GM12878 (cell line): ENCODE measurements at regions not wholly inside any gene's neighbourhood (a gene's known extent, or its start where the extent isn't known, plus 50 kb on each side); places are given as distances from the start of the nearest gene placed in this dataset.

Experiments
- ATAC-seq: fragments of 200-7000 bp; cut with Tn5 transposase; 3 replicates; pipeline ENCODE4 v1.9.1; 2020; ENCODE audit warnings: mild to moderate bottlenecking, moderate library complexity
- BruUV-seq: library from RNA; stranded (reverse); fragments of 400-500 nt; replicated peaks from 2 replicates; lab custom pipeline; 2021; lab: Mats Ljungman, UMichigan
- CTCF ChIA-PET: fragments of 300-600 bp; sonication (Branson Sonifier 250); formaldehyde crosslinking; extraction: SDS; loops from one replicate; lab custom pipeline; 2021; ENCODE audit warnings: inconsistent platforms; lab: Yijun Ruan, JAX
- POLR2A ChIA-PET: fragments of 350-600 bp; formaldehyde crosslinking; extraction: SDS; loops from one replicate; lab custom pipeline; 2021; ENCODE audit warnings: inconsistent platforms; lab: Charles Lee
- RAD21 ChIA-PET: fragments of 300-600 bp; sonication (Branson Sonifier 250); formaldehyde crosslinking; loops from one replicate; lab custom pipeline; 2023; ENCODE audit warnings: antibody characterized with exemption; ENCODE audit not compliant: unreplicated experiment; lab: Charles Lee
- SMC1A ChIA-PET: fragments of 300-600 bp; sonication (Branson Sonifier 250); formaldehyde crosslinking; loops from one replicate; lab custom pipeline; 2023; ENCODE audit not compliant: unreplicated experiment, uncharacterized antibody; lab: Charles Lee
- DNase-seq: peaks from one replicate; pipeline ENCODE4 v3.0.0-alpha.2; 2011; ENCODE audit warnings: low read depth, low spot score
- FAIRE-seq: peaks from 3 replicates; lab custom pipeline; 2011; peaks lifted over from hg19 to GRCh38; lab: Jason Lieb, UNC
- H2AFZ ChIP-seq: 2 replicates; pipeline ENCODE4 v1.6.0; 2011; ENCODE audit warnings: low read depth, low read length, control low read depth; ENCODE audit not compliant: control insufficient read depth
- H3K27ac ChIP-seq: 2 replicates; pipeline ENCODE4 v1.5.1; 2011; ENCODE audit warnings: control low read depth; ENCODE audit not compliant: control insufficient read depth, insufficient read depth
- H3K27me3 ChIP-seq, 2 experiments: replicated peaks in 1 of 2; 2 replicates each; pipeline versions ENCODE4 v1.6.0 to v1.6.1; 2011; ENCODE audit warnings: low read length in 1 of 2; ENCODE audit not compliant: control insufficient read depth in 2 of 2, insufficient read depth in 2 of 2
- H3K36me3 ChIP-seq, 2 experiments: 2 replicates each; pipeline ENCODE4 v1.5.1; 2011; ENCODE audit warnings: low read length in 1 of 2; ENCODE audit not compliant: control insufficient read depth in 2 of 2, insufficient read depth in 2 of 2
- H3K4me1 ChIP-seq: 2 replicates; pipeline ENCODE4 v1.6.1; 2011; ENCODE audit warnings: mild to moderate bottlenecking, low read length, moderate library complexity, mixed read lengths; ENCODE audit not compliant: control insufficient read depth, insufficient read depth
- H3K4me2 ChIP-seq: 2 replicates; pipeline ENCODE4 v1.6.0; 2011; ENCODE audit warnings: control low read depth; ENCODE audit not compliant: control insufficient read depth, insufficient read depth
- H3K4me3 ChIP-seq: fragments of 200-600 bp; sonication (generic); 2 replicates; pipeline ENCODE4 v1.5.1; 2016
- H3K79me2 ChIP-seq: 2 replicates; pipeline ENCODE4 v1.6.0; 2011; ENCODE audit warnings: low read length; ENCODE audit not compliant: control insufficient read depth, insufficient read depth
- H3K9ac ChIP-seq: 2 replicates; pipeline ENCODE4 v1.8.0; 2011; ENCODE audit warnings: low read length, control low read depth, mixed read lengths; ENCODE audit not compliant: control insufficient read depth, insufficient read depth
- H3K9me3 ChIP-seq: replicated peaks from 3 replicates; pipeline ENCODE4 v1.5.1; 2011; ENCODE audit warnings: mild to moderate bottlenecking, low read length; ENCODE audit not compliant: control insufficient read depth, insufficient read depth
- H4K20me1 ChIP-seq: 2 replicates; pipeline ENCODE4 v1.6.0; 2011; ENCODE audit not compliant: control insufficient read depth, insufficient read depth
- E2F8 ChIP-seq: fragments of 450-650 bp; IDR thresholded peaks from 2 replicates; pipeline ENCODE4 v1.6.1; 2018; ENCODE audit warnings: mild to moderate bottlenecking, low read depth, moderate library complexity; ENCODE audit not compliant: partially characterized antibody
- EED ChIP-seq: sonication (generic); IDR thresholded peaks from 2 replicates; pipeline ENCODE4 v1.6.1; 2016; ENCODE audit warnings: antibody characterized with exemption, low read depth
- EGR1 ChIP-seq, 2 experiments: IDR thresholded peaks; 1 replicate in 1 of 2; 2 replicates in 1 of 2; pipeline ENCODE4 v1.6.1; 2011 to 2012; ENCODE audit warnings: low read depth in 2 of 2, low read length in 2 of 2, borderline replicate concordance in 1 of 2, mild to moderate bottlenecking in 1 of 2, moderate library complexity in 1 of 2
- FOS ChIP-seq: IDR thresholded peaks from 3 replicates; pipeline ENCODE4 v1.6.1; 2011; ENCODE audit warnings: borderline replicate concordance; ENCODE audit not compliant: insufficient read length; ENCODE audit errors: extremely low read depth
- GATAD2B ChIP-seq: fragments of 450-650 bp; conservative IDR thresholded peaks from 2 replicates; pipeline ENCODE4 v1.6.1; 2017; ENCODE audit warnings: low read depth, mild to moderate bottlenecking, moderate library complexity
- NFXL1 ChIP-seq: fragments of 450-650 bp; IDR thresholded peaks from 2 replicates; pipeline ENCODE4 v1.6.1; 2017; ENCODE audit warnings: antibody characterized with exemption, mild to moderate bottlenecking, borderline replicate concordance
- POLR2A ChIP-seq: IDR thresholded peaks from 2 replicates; pipeline ENCODE4 v1.6.1; 2011; ENCODE audit warnings: low read depth, mild to moderate bottlenecking, low read length
- POLR2AphosphoS2 ChIP-seq: IDR thresholded peaks from 2 replicates; pipeline ENCODE4 v1.6.1; 2011; ENCODE audit warnings: low read depth, mild to moderate bottlenecking, low read length, improper control_type of control experiment, moderate library complexity
- SP1 ChIP-seq: IDR thresholded peaks from one replicate; pipeline ENCODE4 v1.6.1; 2011; ENCODE audit warnings: low read depth, low read length
- SREBF2 ChIP-seq: IDR thresholded peaks from 2 replicates; pipeline ENCODE4 v1.6.1; 2012; ENCODE audit warnings: mild to moderate bottlenecking, low read length
- STAT1 ChIP-seq: fragments of 450-650 bp; conservative IDR thresholded peaks from 2 replicates; pipeline ENCODE4 v1.6.1; 2014; ENCODE audit warnings: antibody characterized with exemption, mild to moderate bottlenecking
- SUZ12 ChIP-seq: fragments of 200-600 bp; sonication (generic); IDR thresholded peaks from one replicate; pipeline ENCODE4 v1.6.1; 2018; ENCODE audit warnings: antibody characterized with exemption, mild to moderate bottlenecking; ENCODE audit not compliant: unreplicated experiment
- TCF12 ChIP-seq: IDR thresholded peaks from 2 replicates; pipeline ENCODE4 v1.6.1; 2011; ENCODE audit warnings: low read depth, mild to moderate bottlenecking, low read length
- YY1 ChIP-seq: IDR thresholded peaks from 2 replicates; pipeline ENCODE4 v1.6.1; 2011; ENCODE audit warnings: low read depth, mild to moderate bottlenecking, low read length
- ZNF24 ChIP-seq: fragments of 450-650 bp; IDR thresholded peaks from 2 replicates; pipeline ENCODE4 v1.6.1; 2017; ENCODE audit warnings: antibody characterized with exemption, mild to moderate bottlenecking
- ZNF384 ChIP-seq: IDR thresholded peaks from 2 replicates; pipeline ENCODE4 v1.6.1; 2012; ENCODE audit warnings: low read depth, mild to moderate bottlenecking, low read length, improper control_type of control experiment, borderline replicate concordance
- ZNF622 ChIP-seq: fragments of 450-650 bp; IDR thresholded peaks from 2 replicates; pipeline ENCODE4 v1.6.1; 2017; ENCODE audit warnings: mild to moderate bottlenecking, inconsistent platforms
- WGBS: methylation state at CpG from one replicate; pipeline ENCODE4 v1.1.6; 2016; ENCODE audit warnings: low lambda C conversion rate; ENCODE audit not compliant: insufficient replicate concordance, insufficient coverage; ENCODE audit errors: missing lambda C conversion rate; 5-methylcytosine and 5-hydroxymethylcytosine counted together
- in situ Hi-C: fragments of 300-500 bp; cut with MboI; formaldehyde crosslinking; loops from 9 replicates; pipeline ENCODE4 v1.14.3; 2018; ENCODE audit warnings: mixed read lengths
- intact Hi-C: fragments of 100-400 bp; cut with micrococcal nuclease; formaldehyde crosslinking; loops from one replicate; pipeline ENCODE4 v1.14.2; 2022; ENCODE audit not compliant: unreplicated experiment
- TF ChIP-seq, protein P1 (sequence below): fragments of 450-650 bp; IDR thresholded peaks from 2 replicates; pipeline ENCODE4 v1.6.1; 2016; ENCODE audit warnings: mild to moderate bottlenecking, moderate library complexity, borderline replicate concordance

- Histone ChIP-seq H3K4me3 (no peak overlapping the region), H3K27me3 (no peaks in the 10 kb centered on the region), H3K36me3 (no peaks in the 10 kb centered on the region), H4K20me1 (no peaks in the 10 kb centered on the region), H3K27ac (no peak overlapping the region), H3K4me1 (no peaks in the 10 kb centered on the region), H2AFZ (no peak overlapping the region), H3K9me3 (no peaks in the 10 kb centered on the region), H3K79me2 (no peaks in the 10 kb centered on the region), H3K4me2 (no peak overlapping the region), H3K9ac (no peak overlapping the region)
- SMC1A ChIA-PET = no interaction called here
- BruUV-seq = no TSS peak
- DNase-seq (no peak), ATAC-seq (no peak), FAIRE-seq (no peak)
- 24% methylated on average over 7 of the region's 7 CpGs for WGBS
- intact Hi-C loops = no loop called here
- RAD21 ChIA-PET = no interaction called here
- CTCF ChIA-PET = no interaction called here
- in situ Hi-C loops = no loop called here
- POLR2A ChIA-PET = no interaction called here
- TF ChIP-seq, protein P1, sequence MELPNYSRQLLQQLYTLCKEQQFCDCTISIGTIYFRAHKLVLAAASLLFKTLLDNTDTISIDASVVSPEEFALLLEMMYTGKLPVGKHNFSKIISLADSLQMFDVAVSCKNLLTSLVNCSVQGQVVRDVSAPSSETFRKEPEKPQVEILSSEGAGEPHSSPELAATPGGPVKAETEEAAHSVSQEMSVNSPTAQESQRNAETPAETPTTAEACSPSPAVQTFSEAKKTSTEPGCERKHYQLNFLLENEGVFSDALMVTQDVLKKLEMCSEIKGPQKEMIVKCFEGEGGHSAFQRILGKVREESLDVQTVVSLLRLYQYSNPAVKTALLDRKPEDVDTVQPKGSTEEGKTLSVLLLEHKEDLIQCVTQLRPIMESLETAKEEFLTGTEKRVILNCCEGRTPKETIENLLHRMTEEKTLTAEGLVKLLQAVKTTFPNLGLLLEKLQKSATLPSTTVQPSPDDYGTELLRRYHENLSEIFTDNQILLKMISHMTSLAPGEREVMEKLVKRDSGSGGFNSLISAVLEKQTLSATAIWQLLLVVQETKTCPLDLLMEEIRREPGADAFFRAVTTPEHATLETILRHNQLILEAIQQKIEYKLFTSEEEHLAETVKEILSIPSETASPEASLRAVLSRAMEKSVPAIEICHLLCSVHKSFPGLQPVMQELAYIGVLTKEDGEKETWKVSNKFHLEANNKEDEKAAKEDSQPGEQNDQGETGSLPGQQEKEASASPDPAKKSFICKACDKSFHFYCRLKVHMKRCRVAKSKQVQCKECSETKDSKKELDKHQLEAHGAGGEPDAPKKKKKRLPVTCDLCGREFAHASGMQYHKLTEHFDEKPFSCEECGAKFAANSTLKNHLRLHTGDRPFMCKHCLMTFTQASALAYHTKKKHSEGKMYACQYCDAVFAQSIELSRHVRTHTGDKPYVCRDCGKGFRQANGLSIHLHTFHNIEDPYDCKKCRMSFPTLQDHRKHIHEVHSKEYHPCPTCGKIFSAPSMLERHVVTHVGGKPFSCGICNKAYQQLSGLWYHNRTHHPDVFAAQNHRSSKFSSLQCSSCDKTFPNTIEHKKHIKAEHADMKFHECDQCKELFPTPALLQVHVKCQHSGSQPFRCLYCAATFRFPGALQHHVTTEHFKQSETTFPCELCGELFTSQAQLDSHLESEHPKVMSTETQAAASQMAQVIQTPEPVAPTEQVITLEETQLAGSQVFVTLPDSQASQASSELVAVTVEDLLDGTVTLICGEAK = no peak
- TF ChIP-seq EED (no peak), ZNF384 (no peak), FOS (no peak), SREBF2 (no peak), SP1 (no peak), TCF12 (no peak), NFXL1 (no peak), YY1 (no peak), POLR2AphosphoS2 (no peak), SUZ12 (no peak), STAT1 (no peak), EGR1 (IDR thresholded peaks at IDR 0.05; ENCODE audit: borderline replicate concordance in 1 of 2, low read depth in 2 of 2, low read length in 2 of 2) (no peak), ZNF24 (no peak), E2F8 (no peak), GATAD2B (no peak), POLR2A (no peak), ZNF622 (no peak)
Measured at GRCh38 chr9:97788763-97789663, 64.0 kb upstream of the FOXE1 start.
